ENCODE measurements at regions not wholly inside any gene's neighbourhood (a gene's known extent, or its start where the extent isn't known, plus 50 kb on each side); places are given as distances from the start of the nearest gene placed in this dataset.
"Not testable (repeated sequence)": the region's sequence is repeated elsewhere in the genome, so short reads cannot be mapped to it uniquely, and the experiment has no call there.

GRCh38 chr3:102032491-102033383, 183.4 kb downstream of the NFKBIZ start:
- in situ Hi-C loops (cut with HindIII; ENCODE audit: low sequenced_read_pairs) = no loop called here

GRCh38 chr3:102034639-102035451, 185.5 kb downstream of the NFKBIZ start:
- in situ Hi-C loops (cut with HindIII; ENCODE audit: low sequenced_read_pairs) = no loop called here

DNA sequence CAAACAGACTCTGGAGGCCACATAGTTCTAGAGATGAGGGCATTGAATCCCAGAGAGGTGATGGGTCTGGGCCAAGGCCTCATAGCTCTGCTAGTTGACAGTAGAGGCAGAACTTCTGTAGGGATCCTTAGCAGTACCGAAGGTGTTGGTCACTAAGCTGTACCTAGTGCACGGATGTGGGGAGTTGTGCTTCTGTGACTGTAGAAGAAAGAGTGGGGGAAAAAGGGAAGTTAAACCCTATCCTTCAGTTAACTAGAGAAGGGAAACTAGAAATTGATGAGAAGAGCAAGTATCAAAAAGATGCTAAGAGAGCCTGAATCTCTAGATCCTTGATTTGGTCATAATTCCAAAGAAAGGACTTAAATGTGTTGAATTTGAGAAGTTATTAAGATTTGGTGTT, 186.7 kb downstream of the NFKBIZ start:
- in situ Hi-C loops (cut with HindIII; ENCODE audit: low sequenced_read_pairs) = no loop called here

DNA sequence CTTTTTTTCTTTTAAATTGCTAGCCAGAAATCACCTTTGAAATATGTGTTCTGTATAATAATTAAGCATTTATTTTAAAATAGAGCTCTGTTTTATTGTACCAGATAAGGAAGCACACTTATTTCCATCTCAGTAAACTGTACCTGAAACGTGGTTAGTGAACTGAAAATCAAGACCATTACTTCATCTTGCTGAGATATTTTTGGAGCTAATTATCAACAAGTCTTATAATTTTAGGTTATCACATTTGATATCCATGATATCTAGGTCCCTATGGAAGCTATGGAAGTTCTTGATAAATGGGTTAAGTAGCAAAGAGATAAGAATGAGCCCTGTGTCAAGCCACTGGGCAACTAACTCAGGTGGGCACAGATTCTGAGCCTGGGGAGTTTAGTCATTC, 187.2 kb downstream of the NFKBIZ start:
- in situ Hi-C loops (cut with HindIII; ENCODE audit: low sequenced_read_pairs) = no loop called here

DNA sequence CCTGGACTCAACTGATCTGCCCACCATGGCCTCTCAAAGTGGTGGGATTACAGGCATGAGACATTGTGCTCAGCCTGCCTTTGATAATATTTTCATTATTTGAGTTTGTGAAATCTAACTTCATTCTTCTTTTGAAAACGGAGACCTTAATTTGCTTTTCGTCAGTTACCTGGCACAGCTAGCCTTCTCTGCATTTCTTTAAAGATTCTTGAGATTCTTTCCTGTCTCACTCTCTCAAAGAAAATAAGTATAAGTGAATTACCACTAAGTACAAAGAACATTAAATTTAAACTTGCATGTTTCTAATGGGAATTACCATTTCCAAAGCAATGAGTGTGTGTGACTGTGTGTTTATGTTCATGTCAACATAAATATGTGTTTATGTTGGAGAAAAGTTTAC, 187.9 kb downstream of the NFKBIZ start:
- in situ Hi-C loops (cut with HindIII; ENCODE audit: low sequenced_read_pairs) = no loop called here

GRCh38 chr3:102037791-102038190, 188.5 kb downstream of the NFKBIZ start:
- in situ Hi-C loops (cut with HindIII; ENCODE audit: low sequenced_read_pairs) = no loop called here

DNA sequence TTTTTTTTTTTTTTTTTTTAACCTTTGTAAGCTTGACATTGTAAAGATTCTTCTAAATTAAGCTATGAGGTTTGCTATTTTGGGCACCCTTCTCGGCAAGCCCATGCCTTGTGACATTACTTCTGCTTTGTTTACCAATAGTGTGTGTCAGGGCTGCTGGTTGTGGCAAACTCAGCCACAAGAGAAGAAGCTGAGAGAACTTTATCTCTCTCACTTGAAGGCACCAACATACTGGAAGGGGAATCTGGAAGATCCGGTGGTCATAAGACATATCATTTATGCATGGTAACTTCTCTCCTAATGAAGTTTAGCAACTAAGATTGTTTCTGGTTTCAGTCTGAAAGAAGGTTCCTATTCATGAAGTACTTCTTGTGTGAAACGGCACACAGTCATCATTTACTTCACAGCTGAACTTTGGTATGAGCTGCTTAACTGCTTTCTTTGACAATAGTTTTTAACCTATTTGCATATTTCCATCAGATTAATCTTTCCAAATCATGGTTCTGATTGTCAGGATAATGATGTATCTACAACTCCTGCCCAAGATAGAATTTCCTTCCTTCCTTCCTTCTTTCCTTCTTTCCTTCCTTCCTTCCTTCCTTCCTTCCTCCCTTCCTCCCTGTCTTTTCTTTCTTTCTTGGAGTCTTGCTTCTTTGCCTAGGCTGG, 189.3 kb downstream of the NFKBIZ start:
- in situ Hi-C loops (cut with HindIII; ENCODE audit: low sequenced_read_pairs) = no loop called here

GRCh38 chr3:102040144-102040543, 190.8 kb downstream of the NFKBIZ start:
- in situ Hi-C loops (cut with HindIII; ENCODE audit: low sequenced_read_pairs) = not testable (repeated sequence)

- in situ Hi-C loops (cut with HindIII; ENCODE audit: low sequenced_read_pairs) = no loop called here
These were observed 204.2 kb downstream of the NFKBIZ start for GRCh38 chr3:102053375-102053989.

GRCh38 chr3:102054543-102055080, 205.3 kb downstream of the NFKBIZ start:
- in situ Hi-C loops (cut with HindIII; ENCODE audit: low sequenced_read_pairs) = no loop called here

DNA sequence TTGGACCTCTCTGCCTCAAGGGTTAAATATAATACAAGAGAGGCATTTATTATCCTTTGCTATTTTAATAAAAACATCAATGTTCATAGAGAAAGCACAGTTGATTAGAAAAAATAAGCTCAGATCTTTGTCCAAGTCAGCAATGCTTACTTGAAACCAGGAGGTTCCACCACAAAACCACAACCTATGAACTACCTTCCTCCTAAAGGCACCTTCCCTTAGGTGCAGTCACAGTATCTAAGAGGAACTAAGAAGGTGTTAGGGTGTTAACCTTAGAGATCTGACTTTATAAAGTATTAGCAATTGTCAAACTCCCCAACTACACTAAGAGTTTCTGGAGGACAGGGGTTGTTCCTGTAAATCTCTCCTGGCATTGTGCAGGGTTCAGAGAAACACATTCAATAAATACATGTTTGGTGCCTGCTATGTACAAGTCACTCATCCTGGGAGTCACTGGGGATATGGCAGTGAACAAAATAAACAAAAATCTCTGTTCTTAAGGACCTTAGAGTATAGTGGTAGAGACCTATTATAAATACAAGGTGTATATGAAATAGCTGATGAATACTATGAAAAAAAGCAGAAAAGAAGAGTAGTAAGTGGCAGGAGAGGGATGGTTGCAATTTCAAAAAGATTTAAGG, 208.6 kb downstream of the NFKBIZ start:
- in situ Hi-C loops (cut with HindIII; ENCODE audit: low sequenced_read_pairs) = no loop called here

- in situ Hi-C loops (cut with HindIII; ENCODE audit: low sequenced_read_pairs) = no loop called here
These were observed 210.0 kb downstream of the NFKBIZ start for GRCh38 chr3:102059145-102059943.

DNA sequence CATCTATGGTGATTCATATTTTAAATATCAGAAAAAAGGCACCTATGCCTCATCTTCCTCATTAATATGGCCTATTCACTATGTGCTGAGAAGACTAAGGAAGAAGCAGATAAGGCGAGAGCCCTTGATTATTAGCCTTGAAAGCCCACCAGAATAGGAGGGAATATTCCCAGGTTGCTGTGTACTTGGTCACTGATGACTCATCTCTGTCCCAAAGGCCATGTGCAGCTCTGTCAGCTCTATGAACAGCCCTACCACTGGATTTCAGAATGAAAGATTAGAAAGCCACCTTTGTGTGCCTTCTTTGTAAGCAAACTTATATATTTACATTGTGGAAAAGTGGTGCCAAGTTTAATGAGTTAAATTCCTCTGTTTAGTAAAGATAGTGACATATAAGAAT, 211.5 kb downstream of the NFKBIZ start:
- in situ Hi-C loops (cut with HindIII; ENCODE audit: low sequenced_read_pairs) = no loop called here

DNA sequence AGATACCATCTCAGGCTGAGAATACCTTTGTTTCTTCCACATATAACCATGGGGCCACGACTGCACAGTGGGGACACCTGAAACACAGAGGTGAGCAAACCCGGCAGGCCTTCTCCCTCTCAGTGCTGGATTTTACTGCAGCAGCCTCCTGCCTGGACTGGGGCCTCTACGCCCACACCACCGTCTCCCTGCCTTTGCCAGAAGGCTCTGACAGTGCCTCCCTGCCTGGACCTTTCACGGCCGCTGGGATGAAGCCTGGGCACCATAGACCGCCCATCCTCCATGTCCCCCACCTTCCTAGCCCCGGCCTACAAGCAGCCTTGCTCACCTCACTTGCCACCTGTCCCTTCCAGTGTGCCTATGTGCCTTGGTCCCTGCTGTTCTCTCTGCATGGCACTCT, 214.3 kb downstream of the NFKBIZ start:
- in situ Hi-C loops (cut with HindIII; ENCODE audit: low sequenced_read_pairs) = no loop called here

DNA sequence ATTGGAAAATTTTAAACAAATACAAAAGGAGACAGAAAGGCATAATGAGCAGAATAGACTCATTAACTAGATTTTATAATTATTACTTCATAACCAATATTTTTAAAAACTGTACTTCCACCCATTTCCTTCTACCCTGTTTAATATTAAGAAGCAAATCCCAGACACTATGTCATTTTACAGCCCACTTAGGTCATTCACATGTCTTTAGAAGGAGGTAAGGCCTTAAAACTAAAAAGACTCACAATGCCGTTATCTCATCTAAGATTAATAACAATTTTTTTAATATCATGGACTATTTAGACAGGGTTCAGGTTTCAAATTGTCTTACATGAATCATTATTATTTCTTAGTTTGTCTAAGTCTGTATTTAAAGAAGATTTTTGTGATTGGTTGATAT, 217.2 kb downstream of the NFKBIZ start:
- in situ Hi-C loops (cut with HindIII; ENCODE audit: low sequenced_read_pairs) = no loop called here

GRCh38 chr3:102068327-102068726, 219.0 kb downstream of the NFKBIZ start:
- in situ Hi-C loops (cut with HindIII; ENCODE audit: low sequenced_read_pairs) = no loop called here

GRCh38 chr3:102068736-102069135, 219.4 kb downstream of the NFKBIZ start:
- in situ Hi-C loops (cut with HindIII; ENCODE audit: low sequenced_read_pairs) = no loop called here

GRCh38 chr3:102069211-102069662, 219.9 kb downstream of the NFKBIZ start:
- in situ Hi-C loops (cut with HindIII; ENCODE audit: low sequenced_read_pairs) = no loop called here

DNA sequence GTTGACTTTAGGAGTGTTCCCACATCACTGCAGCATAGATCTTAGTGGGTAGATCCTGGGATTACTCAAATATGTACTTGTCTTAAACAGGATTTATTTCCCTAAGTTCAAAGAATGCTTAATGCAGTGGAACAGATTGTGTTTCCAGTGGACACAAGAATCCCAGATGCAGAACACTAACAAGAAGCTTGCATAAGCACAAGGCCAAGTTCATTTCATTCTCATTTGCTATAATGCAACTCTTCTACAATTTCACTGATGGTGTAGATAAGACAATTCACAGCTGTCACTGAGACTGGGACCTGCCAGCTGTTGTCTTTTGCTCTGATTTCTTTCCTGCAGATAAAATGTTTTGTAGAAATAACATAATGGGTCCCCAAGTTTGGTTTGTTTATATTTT, 225.6 kb downstream of the NFKBIZ start:
- in situ Hi-C loops (cut with HindIII; ENCODE audit: low sequenced_read_pairs) = no loop called here

All from DLD1 (cell line).